GM12891 (cell line): ENCODE measurements at regions not wholly inside any gene's neighbourhood (a gene's known extent, or its start where the extent isn't known, plus 50 kb on each side); places are given as distances from the start of the nearest gene placed in this dataset.

Experiments
- PAX5 ChIP-seq: IDR thresholded peaks from 2 replicates; pipeline ENCODE4 v1.6.1; 2011; ENCODE audit warnings: low read length, moderate library complexity, mild to moderate bottlenecking; ENCODE audit not compliant: insufficient read depth, severe bottlenecking
- POLR2A ChIP-seq: IDR thresholded peaks from 2 replicates; pipeline ENCODE4 v1.6.1; 2011; ENCODE audit warnings: low read depth, low read length, control low read depth
- POLR2AphosphoS5 ChIP-seq: IDR thresholded peaks from 2 replicates; pipeline ENCODE4 v1.6.1; 2011; ENCODE audit warnings: low read depth, low read length, control low read depth
- TAF1 ChIP-seq: IDR thresholded peaks from 2 replicates; pipeline ENCODE4 v1.6.1; 2011; ENCODE audit warnings: low read depth, low read length, control low read depth

DNA sequence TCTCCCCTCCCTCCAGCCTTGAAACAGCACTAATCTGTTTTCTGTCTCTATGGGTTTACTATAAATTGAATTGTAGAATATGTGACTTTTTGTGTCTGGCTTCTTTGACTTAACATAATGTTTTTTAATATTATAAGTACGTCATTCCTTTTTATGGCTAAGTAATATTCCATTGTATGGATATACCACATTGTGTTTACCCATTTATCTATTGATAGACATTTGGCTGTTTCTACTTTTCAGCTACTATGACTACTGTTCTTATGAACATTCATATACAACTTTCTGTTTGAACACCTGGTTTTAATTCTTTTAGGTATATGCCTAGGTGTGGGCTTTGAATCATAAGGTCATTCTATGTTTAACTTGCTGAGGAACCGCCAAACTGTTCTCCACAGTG is 961.9 kb downstream of the CDH8 start:
- TF ChIP-seq POLR2AphosphoS5 (no peak), POLR2A (no peak), PAX5 (no peak), TAF1 (no peak)
